WTC11 (cell line): ENCODE measurements at regions not wholly inside any gene's neighbourhood (a gene's known extent, or its start where the extent isn't known, plus 50 kb on each side); places are given as distances from the start of the nearest gene placed in this dataset.

Experiments
- CTCF ChIP-seq: fragments of 200-600 bp; IDR thresholded peaks from 2 replicates; pipeline ENCODE4 v1.8.0; 2022; ENCODE audit warnings: antibody characterized with exemption
- MAX ChIP-seq: sonication (generic); formaldehyde crosslinking; IDR thresholded peaks from 2 replicates; pipeline ENCODE4 v1.8.0; 2022; ENCODE audit warnings: mild to moderate bottlenecking, missing genetic modification reagents
- NR2C2 ChIP-seq: sonication (generic); formaldehyde crosslinking; IDR thresholded peaks from 2 replicates; pipeline ENCODE4 v1.8.0; 2022; ENCODE audit warnings: mild to moderate bottlenecking, missing genetic modification reagents
- USF1 ChIP-seq: sonication (generic); formaldehyde crosslinking; IDR thresholded peaks from 2 replicates; pipeline ENCODE4 v1.8.0; 2022; ENCODE audit warnings: mild to moderate bottlenecking, missing genetic modification reagents
- ZNF671 ChIP-seq: fragments of 250-450 bp; sonication (Bioruptor Pico); IDR thresholded peaks from 2 replicates; pipeline ENCODE4 v1.8.0; 2021; ENCODE audit warnings: mild to moderate bottlenecking

- TF ChIP-seq MAX (CRISPR knock-in tag) (no peak), CTCF (no peak), NR2C2 (CRISPR knock-in tag) (no peak), ZNF671 (CRISPR knock-in tag) (no peak), USF1 (no peak)
Observed at GRCh38 chr20:56174416-56174815, 74.1 kb upstream of the MC3R start.
